ENCODE measurements at regions not wholly inside any gene's neighbourhood (a gene's known extent, or its start where the extent isn't known, plus 50 kb on each side); places are given as distances from the start of the nearest gene placed in this dataset.
"Not testable (repeated sequence)": the region's sequence is repeated elsewhere in the genome, so short reads cannot be mapped to it uniquely, and the experiment has no call there.

DNA sequence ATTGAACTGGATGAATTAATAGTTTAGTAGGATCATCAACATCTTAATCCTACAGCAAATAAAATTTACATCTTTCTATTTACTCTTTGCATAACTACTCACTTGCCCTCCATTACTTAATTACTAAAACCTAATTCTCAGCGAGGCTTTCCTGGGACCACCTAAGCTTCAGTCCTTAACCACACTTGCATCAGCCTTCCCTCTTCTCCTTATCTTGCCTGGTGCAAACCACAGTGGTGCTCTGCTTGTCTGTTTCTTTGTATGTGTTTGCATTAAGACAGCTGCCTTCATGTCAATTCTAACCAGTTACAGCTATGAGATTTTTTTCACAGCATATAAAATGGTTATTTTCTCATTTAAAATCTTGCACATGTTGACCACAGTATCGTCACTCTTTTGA is 72.6 kb upstream of the ZNF92 start:
- Histone ChIP-seq H3K4me1 (no peaks in the 10 kb centered on the region), H3K4me3 (no peak overlapping the region), H3K36me3 (no peaks in the 10 kb centered on the region), H3K9me3 (no peaks in the 10 kb centered on the region), H3K27me3 (no peaks in the 10 kb centered on the region), H3K27ac (no peak overlapping the region)
- no peak for TF ChIP-seq POLR2A (IDR thresholded peaks at IDR 0.05)
- TF ChIP-seq, protein P1, sequence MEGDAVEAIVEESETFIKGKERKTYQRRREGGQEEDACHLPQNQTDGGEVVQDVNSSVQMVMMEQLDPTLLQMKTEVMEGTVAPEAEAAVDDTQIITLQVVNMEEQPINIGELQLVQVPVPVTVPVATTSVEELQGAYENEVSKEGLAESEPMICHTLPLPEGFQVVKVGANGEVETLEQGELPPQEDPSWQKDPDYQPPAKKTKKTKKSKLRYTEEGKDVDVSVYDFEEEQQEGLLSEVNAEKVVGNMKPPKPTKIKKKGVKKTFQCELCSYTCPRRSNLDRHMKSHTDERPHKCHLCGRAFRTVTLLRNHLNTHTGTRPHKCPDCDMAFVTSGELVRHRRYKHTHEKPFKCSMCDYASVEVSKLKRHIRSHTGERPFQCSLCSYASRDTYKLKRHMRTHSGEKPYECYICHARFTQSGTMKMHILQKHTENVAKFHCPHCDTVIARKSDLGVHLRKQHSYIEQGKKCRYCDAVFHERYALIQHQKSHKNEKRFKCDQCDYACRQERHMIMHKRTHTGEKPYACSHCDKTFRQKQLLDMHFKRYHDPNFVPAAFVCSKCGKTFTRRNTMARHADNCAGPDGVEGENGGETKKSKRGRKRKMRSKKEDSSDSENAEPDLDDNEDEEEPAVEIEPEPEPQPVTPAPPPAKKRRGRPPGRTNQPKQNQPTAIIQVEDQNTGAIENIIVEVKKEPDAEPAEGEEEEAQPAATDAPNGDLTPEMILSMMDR (IDR thresholded peaks at IDR 0.05), result no peak
- DNase-seq, result no peak

DNA sequence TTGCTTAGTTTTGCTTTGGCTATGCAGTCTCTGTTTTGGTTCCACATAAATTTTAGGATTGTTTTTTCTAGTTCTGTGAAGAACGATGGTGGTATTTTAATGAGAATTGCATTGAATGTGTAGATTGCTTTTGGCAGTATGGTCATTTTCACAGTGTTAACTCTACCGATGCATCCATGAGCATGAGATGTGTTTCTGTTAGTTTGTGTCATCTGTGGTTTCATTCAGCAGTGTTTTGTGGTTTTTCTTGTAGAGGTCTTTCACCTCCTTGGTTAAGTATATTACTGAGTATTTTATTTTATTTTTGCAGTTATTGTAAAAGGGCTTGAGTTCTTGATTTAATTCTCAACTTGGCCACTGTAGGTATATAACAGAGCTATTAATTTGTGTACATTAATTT is 78.2 kb upstream of the ZNF92 start:
- Histone ChIP-seq H3K9me3 (no peaks in the 10 kb centered on the region), H3K4me3 (no peak overlapping the region), H3K36me3 (no peaks in the 10 kb centered on the region), H3K4me1 (no peaks in the 10 kb centered on the region), H3K27ac (no peak overlapping the region), H3K27me3 (no peaks in the 10 kb centered on the region)
- TF ChIP-seq POLR2A (IDR thresholded peaks at IDR 0.05), result no peak
- TF ChIP-seq, protein P1 (IDR thresholded peaks at IDR 0.05), result no peak
- DNase-seq, result no peak

DNA sequence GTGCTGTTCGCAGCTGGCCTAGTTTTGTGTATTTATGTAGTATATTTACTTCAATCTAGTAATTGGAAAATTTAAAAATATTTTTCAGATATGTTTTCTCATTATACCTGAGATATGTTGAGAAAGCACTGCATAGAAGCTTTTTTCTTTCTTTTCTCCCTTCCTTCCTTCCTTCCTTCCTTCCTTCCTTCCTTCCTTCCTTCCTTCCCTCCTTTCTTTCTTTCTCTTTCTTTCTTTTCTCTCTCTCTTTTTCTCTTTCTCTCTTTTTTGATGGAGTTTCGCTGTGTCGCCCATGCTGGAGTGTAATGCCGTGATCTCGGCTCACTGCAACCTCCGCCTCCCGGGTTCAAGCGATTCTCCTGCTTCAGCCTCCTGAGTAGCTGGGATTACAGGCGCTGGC is 83.3 kb upstream of the ZNF92 start:
- not testable (repeated sequence) for H3K9me3 ChIP-seq, H3K36me3 ChIP-seq, H3K27ac ChIP-seq, H3K4me3 ChIP-seq, H3K27me3 ChIP-seq, H3K4me1 ChIP-seq, DNase-seq

DNA sequence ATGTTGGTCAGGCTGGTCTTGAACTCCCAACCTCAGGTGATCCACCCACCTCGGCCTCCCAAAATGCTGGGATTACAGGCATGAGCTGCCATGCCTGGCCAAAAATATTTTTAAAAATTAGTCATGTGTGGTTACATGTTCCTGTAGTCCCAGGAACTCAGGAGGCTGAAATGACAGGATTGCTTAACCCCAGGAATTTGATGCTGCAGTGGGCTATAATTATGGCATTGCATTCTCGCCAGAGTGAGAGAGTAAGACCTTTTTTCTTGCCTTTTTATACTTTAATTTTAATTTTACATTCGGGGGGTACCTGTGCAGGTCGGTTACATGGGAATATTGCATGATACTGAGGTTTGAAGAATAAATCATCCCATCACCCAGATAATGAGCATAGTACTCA is 86.6 kb upstream of the ZNF92 start:
- Histone ChIP-seq H3K27me3 (no peaks in the 10 kb centered on the region), H3K4me3 (no peak overlapping the region), H3K4me1 (no peaks in the 10 kb centered on the region), H3K9me3 (no peaks in the 10 kb centered on the region), H3K27ac (no peak overlapping the region), H3K36me3 (no peaks in the 10 kb centered on the region)
- TF ChIP-seq, protein P1 (IDR thresholded peaks at IDR 0.05), result no peak
- no peak for DNase-seq

DNA sequence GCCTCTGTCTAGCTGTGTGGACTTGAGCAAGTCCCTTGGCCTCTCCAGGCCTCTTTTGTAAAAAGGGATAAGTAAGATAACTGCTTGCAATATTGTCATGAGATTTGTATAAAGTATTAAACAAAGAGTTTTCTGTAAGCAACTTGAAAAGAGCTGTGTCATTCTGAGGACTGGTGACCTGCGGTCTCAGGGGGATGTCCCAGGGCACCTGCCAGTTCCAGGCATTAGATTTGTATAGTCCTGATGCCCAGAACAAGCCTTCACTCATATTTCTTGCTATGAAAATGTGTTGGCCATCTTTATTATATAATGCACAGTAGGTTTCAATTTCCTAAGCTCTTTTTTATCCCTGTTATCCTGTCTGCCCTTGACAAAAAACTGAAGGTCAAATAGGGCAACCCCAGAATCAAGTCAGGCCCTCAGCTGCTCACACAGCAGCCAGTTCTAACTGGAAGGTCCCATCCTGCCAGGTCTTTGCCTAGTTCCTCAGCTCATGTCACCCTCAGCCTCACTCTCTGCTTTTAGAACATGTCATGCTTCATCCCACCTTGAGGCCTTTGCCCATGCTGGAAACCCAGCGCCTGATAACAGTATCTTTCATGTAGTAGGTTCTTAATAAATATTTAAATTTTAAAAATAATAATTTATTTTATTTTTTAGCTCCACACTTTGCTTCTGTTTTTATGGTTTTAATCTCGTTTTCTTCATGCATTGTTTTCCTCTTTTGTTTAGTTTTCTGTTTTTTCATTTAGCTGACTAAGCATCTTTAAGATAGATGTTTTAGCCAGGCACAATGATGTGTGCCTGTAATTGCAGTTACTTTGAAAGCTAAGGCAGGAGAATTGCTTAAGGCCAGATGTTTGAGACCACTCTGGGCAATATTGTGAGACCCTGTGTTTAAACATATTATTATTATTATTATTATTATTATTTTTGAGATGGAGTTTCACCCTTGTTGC is 87.5 kb upstream of the ZNF92 start:
- Histone ChIP-seq H3K4me3 (no peak overlapping the region), H3K27me3 (no peaks in the 10 kb centered on the region), H3K27ac (no peak overlapping the region), H3K9me3 (no peaks in the 10 kb centered on the region), H3K4me1 (no peaks in the 10 kb centered on the region), H3K36me3 (no peaks in the 10 kb centered on the region)
- no peak for TF ChIP-seq POLR2A (IDR thresholded peaks at IDR 0.05)
- TF ChIP-seq, protein P1 (IDR thresholded peaks at IDR 0.05), result no peak
- no peak for DNase-seq

DNA sequence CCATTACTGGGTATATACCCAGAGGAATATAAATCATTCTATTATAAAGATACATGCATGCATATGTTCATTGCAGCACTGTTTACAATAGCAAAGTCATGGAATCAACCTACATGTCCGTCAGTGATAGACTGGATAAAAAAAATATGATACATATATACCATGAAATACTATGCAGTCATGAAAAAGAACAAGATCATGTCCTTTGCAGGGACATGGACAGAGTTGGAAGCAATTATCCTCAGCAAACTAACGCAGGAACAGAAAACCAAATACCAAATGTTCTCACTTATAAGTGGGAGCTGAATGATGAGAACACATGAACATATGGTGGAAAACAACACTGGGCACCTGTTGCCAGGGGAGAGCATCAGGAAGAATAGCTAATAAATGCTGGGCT is 88.4 kb upstream of the ZNF92 start:
- not testable (repeated sequence) for H3K4me3 ChIP-seq, H3K36me3 ChIP-seq, H3K4me1 ChIP-seq, H3K27me3 ChIP-seq, H3K9me3 ChIP-seq, DNase-seq, H3K27ac ChIP-seq

DNA sequence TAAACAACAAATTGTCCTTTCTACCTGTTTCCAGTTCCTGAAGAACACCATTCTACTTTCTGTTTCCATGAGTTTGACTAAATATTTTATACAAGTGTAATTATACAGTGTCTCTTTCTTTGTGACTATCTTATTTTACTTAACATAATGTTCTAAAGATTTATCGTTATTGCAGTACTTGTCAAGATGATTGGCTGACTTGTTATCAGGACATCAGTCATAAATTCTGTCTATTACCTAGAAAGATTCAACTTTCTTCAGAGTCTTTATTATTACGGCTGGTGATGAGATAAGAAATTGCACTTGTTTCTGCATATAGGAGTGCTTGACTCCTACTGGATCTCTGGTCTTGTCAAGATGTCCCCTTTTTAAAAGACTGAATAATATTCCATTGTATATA is 93.9 kb upstream of the ZNF92 start:
- no peak for DNase-seq
- Histone ChIP-seq H3K4me3 (no peak overlapping the region), H3K9me3 (peaks cover 0 to 3% (median 0%) of the 10 kb centered on the region in 4 donors), H3K4me1 (no peaks in the 10 kb centered on the region), H3K36me3 (no peaks in the 10 kb centered on the region), H3K27ac (no peak overlapping the region), H3K27me3 (no peaks in the 10 kb centered on the region)
- no peak for TF ChIP-seq POLR2A (IDR thresholded peaks at IDR 0.05)
- TF ChIP-seq, protein P1 (IDR thresholded peaks at IDR 0.05), result no peak

All from Peyer's patch (tissue), 4 donors.